ENCODE measurements at regions not wholly inside any gene's neighbourhood (a gene's known extent, or its start where the extent isn't known, plus 50 kb on each side); places are given as distances from the start of the nearest gene placed in this dataset.
"Not testable (repeated sequence)": the region's sequence is repeated elsewhere in the genome, so short reads cannot be mapped to it uniquely, and the experiment has no call there.

- Histone ChIP-seq H2BK15ac (replicated peaks; ENCODE audit: low read depth) (no peak overlapping the region), H3K27ac (ENCODE audit: low read depth, low read length) (no peak overlapping the region), H4K8ac (ENCODE audit: low read depth, low read length) (no peak overlapping the region), H4K5ac (ENCODE audit: low read length) (no peak overlapping the region), H2AK5ac (ENCODE audit: low read length) (no peak overlapping the region), H3K27me3 (ENCODE audit: insufficient read depth, low read length, poor library complexity) (no peaks in the 10 kb centered on the region), H3K4me2 (ENCODE audit: low read length) (no peak overlapping the region), H2BK120ac (ENCODE audit: low read depth, low read length) (no peak overlapping the region), H3K4me1 (ENCODE audit: control insufficient read depth, low read depth, low read length) (no peaks in the 10 kb centered on the region), H2BK5ac (ENCODE audit: low read length) (no peak overlapping the region), H3K23ac (ENCODE audit: low read length) (no peak overlapping the region), H3K79me2 (ENCODE audit: control insufficient read depth, insufficient read depth, low read length) (no peaks in the 10 kb centered on the region), H3K4ac (ENCODE audit: low read depth, low read length) (no peak overlapping the region), H3K79me1 (ENCODE audit: low read length) (no peaks in the 10 kb centered on the region), H3K4me3 (ENCODE audit: low read length) (no peak overlapping the region), H3K9ac (ENCODE audit: low read length) (no peak overlapping the region), H3K56ac (ENCODE audit: low read length) (no peak overlapping the region), H3K18ac (ENCODE audit: low read length) (no peak overlapping the region), H3K36me3 (ENCODE audit: control insufficient read depth, insufficient read depth, low read length) (no peaks in the 10 kb centered on the region)
- no CpG with 5 or more reads among the region's 2 CpGs for WGBS (ENCODE audit: extremely low coverage, insufficient coverage, low lambda C conversion rate)
- peak; percentile 40 for DNase-seq
These were observed 141.0 kb downstream of the OTOL1 start for GRCh38 chr3:161637559-161637958.

- H3K18ac ChIP-seq (ENCODE audit: low read length); H2BK5ac ChIP-seq (ENCODE audit: low read length); DNase-seq; H3K56ac ChIP-seq (ENCODE audit: low read length); H4K5ac ChIP-seq (ENCODE audit: low read length); H3K23ac ChIP-seq (ENCODE audit: low read length); H3K79me2 ChIP-seq (ENCODE audit: control insufficient read depth, insufficient read depth, low read length); H3K27me3 ChIP-seq (ENCODE audit: insufficient read depth, low read length, poor library complexity); H3K36me3 ChIP-seq (ENCODE audit: control insufficient read depth, insufficient read depth, low read length); H3K4me2 ChIP-seq (ENCODE audit: low read length); H3K79me1 ChIP-seq (ENCODE audit: low read length); H3K4ac ChIP-seq (ENCODE audit: low read depth, low read length); H3K4me1 ChIP-seq (ENCODE audit: control insufficient read depth, low read depth, low read length); H3K27ac ChIP-seq (ENCODE audit: low read depth, low read length); H2AK5ac ChIP-seq (ENCODE audit: low read length); H2BK120ac ChIP-seq (ENCODE audit: low read depth, low read length); H4K8ac ChIP-seq (ENCODE audit: low read depth, low read length); H3K4me3 ChIP-seq (ENCODE audit: low read length); H3K9ac ChIP-seq (ENCODE audit: low read length); H2BK15ac ChIP-seq (replicated peaks; ENCODE audit: low read depth): not testable (repeated sequence)
- WGBS (ENCODE audit: extremely low coverage, insufficient coverage, low lambda C conversion rate), result no CpG with 5 or more reads among the region's 5 CpGs
These were observed 142.5 kb downstream of the OTOL1 start for GRCh38 chr3:161639095-161639494.

DNA sequence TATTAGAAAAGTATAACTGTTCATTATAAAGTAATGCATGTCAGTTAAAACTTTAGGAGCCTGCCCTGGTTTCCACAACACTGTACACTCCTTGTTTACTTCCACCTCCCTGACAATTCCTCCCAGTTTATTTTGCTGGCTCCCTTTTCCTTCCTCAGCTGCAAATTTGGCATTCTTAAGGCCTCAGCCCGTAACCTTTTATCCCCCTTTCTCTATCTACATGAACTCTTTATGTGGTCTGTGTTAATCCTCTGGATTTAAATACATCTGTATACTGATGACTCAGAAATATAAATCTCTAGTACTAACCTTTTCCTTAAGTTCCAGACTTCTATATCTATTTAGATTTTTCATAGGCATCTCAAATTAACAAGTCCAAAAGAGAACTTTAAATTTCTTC, 143.6 kb downstream of the OTOL1 start:
- Histone ChIP-seq H4K5ac (ENCODE audit: low read length) (no peak overlapping the region), H3K4me3 (ENCODE audit: low read length) (no peak overlapping the region), H3K9ac (ENCODE audit: low read length) (no peak overlapping the region), H3K27me3 (ENCODE audit: insufficient read depth, low read length, poor library complexity) (no peaks in the 10 kb centered on the region), H2BK5ac (ENCODE audit: low read length) (no peak overlapping the region), H3K4me1 (ENCODE audit: control insufficient read depth, low read depth, low read length) (no peaks in the 10 kb centered on the region), H3K36me3 (ENCODE audit: control insufficient read depth, insufficient read depth, low read length) (no peaks in the 10 kb centered on the region), H2BK15ac (replicated peaks; ENCODE audit: low read depth) (no peak overlapping the region), H3K79me1 (ENCODE audit: low read length) (no peaks in the 10 kb centered on the region), H2AK5ac (ENCODE audit: low read length) (no peak overlapping the region), H3K27ac (ENCODE audit: low read depth, low read length) (no peak overlapping the region), H3K23ac (ENCODE audit: low read length) (no peak overlapping the region), H2BK120ac (ENCODE audit: low read depth, low read length) (no peak overlapping the region), H4K8ac (ENCODE audit: low read depth, low read length) (no peak overlapping the region), H3K79me2 (ENCODE audit: control insufficient read depth, insufficient read depth, low read length) (no peaks in the 10 kb centered on the region), H3K4ac (ENCODE audit: low read depth, low read length) (no peak overlapping the region), H3K4me2 (ENCODE audit: low read length) (no peak overlapping the region), H3K56ac (ENCODE audit: low read length) (no peak overlapping the region), H3K18ac (ENCODE audit: low read length) (no peak overlapping the region)
- WGBS (ENCODE audit: extremely low coverage, insufficient coverage, low lambda C conversion rate), result no CpG with 5 or more reads among the region's 1 CpG
- DNase-seq, result no peak

DNA sequence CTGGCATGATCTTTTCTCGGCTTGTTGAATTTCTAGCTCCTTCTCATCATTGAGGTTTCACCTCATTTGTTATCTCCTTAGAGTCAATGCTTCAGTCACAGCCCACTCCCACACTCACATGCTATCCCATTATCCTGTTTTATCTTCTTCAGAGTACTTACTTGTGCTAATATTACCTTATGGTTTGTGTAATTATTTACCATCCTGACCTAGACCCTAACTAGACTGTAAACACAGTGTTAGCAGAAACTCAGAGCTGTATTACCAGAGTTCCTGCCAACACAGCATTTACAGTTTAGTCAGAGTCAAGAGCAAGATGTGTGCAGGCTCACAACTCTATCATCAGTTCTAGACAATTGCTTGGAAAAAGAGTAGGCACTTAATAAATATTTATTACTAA, 144.7 kb downstream of the OTOL1 start:
- H4K8ac ChIP-seq (ENCODE audit: low read depth, low read length), result no peak overlapping the region
- H4K5ac ChIP-seq (ENCODE audit: low read length), result no peak overlapping the region
- no peak overlapping the region for H3K4me2 ChIP-seq (ENCODE audit: low read length)
- no peaks in the 10 kb centered on the region for H3K79me2 ChIP-seq (ENCODE audit: control insufficient read depth, insufficient read depth, low read length)
- no peak overlapping the region for H3K4me3 ChIP-seq (ENCODE audit: low read length)
- H2BK5ac ChIP-seq (ENCODE audit: low read length), result no peak overlapping the region
- no peak overlapping the region for H3K23ac ChIP-seq (ENCODE audit: low read length)
- no peak overlapping the region for H3K27ac ChIP-seq (ENCODE audit: low read depth, low read length)
- no peak overlapping the region for H3K4ac ChIP-seq (ENCODE audit: low read depth, low read length)
- H2BK15ac ChIP-seq (replicated peaks; ENCODE audit: low read depth), result no peak overlapping the region
- no peaks in the 10 kb centered on the region for H3K36me3 ChIP-seq (ENCODE audit: control insufficient read depth, insufficient read depth, low read length)
- no peaks in the 10 kb centered on the region for H3K4me1 ChIP-seq (ENCODE audit: control insufficient read depth, low read depth, low read length)
- DNase-seq, result no peak
- H3K27me3 ChIP-seq (ENCODE audit: insufficient read depth, low read length, poor library complexity), result no peaks in the 10 kb centered on the region
- no peak overlapping the region for H3K56ac ChIP-seq (ENCODE audit: low read length)
- no peak overlapping the region for H2AK5ac ChIP-seq (ENCODE audit: low read length)
- no CpG with 5 or more reads among the region's 1 CpG for WGBS (ENCODE audit: extremely low coverage, insufficient coverage, low lambda C conversion rate)
- no peaks in the 10 kb centered on the region for H3K79me1 ChIP-seq (ENCODE audit: low read length)
- no peak overlapping the region for H2BK120ac ChIP-seq (ENCODE audit: low read depth, low read length)
- H3K9ac ChIP-seq (ENCODE audit: low read length), result no peak overlapping the region
- no peak overlapping the region for H3K18ac ChIP-seq (ENCODE audit: low read length)

GRCh38 chr3:161644891-161645635, 148.5 kb downstream of the OTOL1 start:
- no peaks in the 10 kb centered on the region for H3K79me1 ChIP-seq (ENCODE audit: low read length)
- no peak overlapping the region for H3K18ac ChIP-seq (ENCODE audit: low read length)
- no peak overlapping the region for H3K4ac ChIP-seq (ENCODE audit: low read depth, low read length)
- no peak overlapping the region for H2BK5ac ChIP-seq (ENCODE audit: low read length)
- H3K23ac ChIP-seq (ENCODE audit: low read length), result no peak overlapping the region
- WGBS (ENCODE audit: extremely low coverage, insufficient coverage, low lambda C conversion rate), result no CpG with 5 or more reads among the region's 6 CpGs
- no peak overlapping the region for H3K56ac ChIP-seq (ENCODE audit: low read length)
- H4K8ac ChIP-seq (ENCODE audit: low read depth, low read length), result no peak overlapping the region
- H3K27ac ChIP-seq (ENCODE audit: low read depth, low read length), result no peak overlapping the region
- H2BK120ac ChIP-seq (ENCODE audit: low read depth, low read length), result no peak overlapping the region
- H3K27me3 ChIP-seq (ENCODE audit: insufficient read depth, low read length, poor library complexity), result no peaks in the 10 kb centered on the region
- H2BK15ac ChIP-seq (replicated peaks; ENCODE audit: low read depth), result no peak overlapping the region
- no peak overlapping the region for H4K5ac ChIP-seq (ENCODE audit: low read length)
- H3K36me3 ChIP-seq (ENCODE audit: control insufficient read depth, insufficient read depth, low read length), result no peaks in the 10 kb centered on the region
- no peak overlapping the region for H2AK5ac ChIP-seq (ENCODE audit: low read length)
- H3K4me1 ChIP-seq (ENCODE audit: control insufficient read depth, low read depth, low read length), result no peaks in the 10 kb centered on the region
- no peak overlapping the region for H3K4me2 ChIP-seq (ENCODE audit: low read length)
- no peak overlapping the region for H3K9ac ChIP-seq (ENCODE audit: low read length)
- H3K4me3 ChIP-seq (ENCODE audit: low read length), result no peak overlapping the region
- H3K79me2 ChIP-seq (ENCODE audit: control insufficient read depth, insufficient read depth, low read length), result no peaks in the 10 kb centered on the region
- DNase-seq, result no peak

- no peaks in the 10 kb centered on the region for H3K4me1 ChIP-seq (ENCODE audit: control insufficient read depth, low read depth, low read length)
- H2AK5ac ChIP-seq (ENCODE audit: low read length), result no peak overlapping the region
- H3K36me3 ChIP-seq (ENCODE audit: control insufficient read depth, insufficient read depth, low read length), result no peaks in the 10 kb centered on the region
- no CpG with 5 or more reads among the region's 2 CpGs for WGBS (ENCODE audit: extremely low coverage, insufficient coverage, low lambda C conversion rate)
- no peak overlapping the region for H3K4me2 ChIP-seq (ENCODE audit: low read length)
- H3K9ac ChIP-seq (ENCODE audit: low read length), result no peak overlapping the region
- no peak overlapping the region for H2BK15ac ChIP-seq (replicated peaks; ENCODE audit: low read depth)
- H3K4me3 ChIP-seq (ENCODE audit: low read length), result no peak overlapping the region
- no peak overlapping the region for H2BK120ac ChIP-seq (ENCODE audit: low read depth, low read length)
- H3K79me1 ChIP-seq (ENCODE audit: low read length), result no peaks in the 10 kb centered on the region
- H3K27me3 ChIP-seq (ENCODE audit: insufficient read depth, low read length, poor library complexity), result no peaks in the 10 kb centered on the region
- no peak overlapping the region for H3K27ac ChIP-seq (ENCODE audit: low read depth, low read length)
- no peak overlapping the region for H3K56ac ChIP-seq (ENCODE audit: low read length)
- no peak overlapping the region for H2BK5ac ChIP-seq (ENCODE audit: low read length)
- no peak for DNase-seq
- no peak overlapping the region for H3K18ac ChIP-seq (ENCODE audit: low read length)
- H3K23ac ChIP-seq (ENCODE audit: low read length), result no peak overlapping the region
- no peak overlapping the region for H4K5ac ChIP-seq (ENCODE audit: low read length)
- no peak overlapping the region for H3K4ac ChIP-seq (ENCODE audit: low read depth, low read length)
- H3K79me2 ChIP-seq (ENCODE audit: control insufficient read depth, insufficient read depth, low read length), result no peaks in the 10 kb centered on the region
- H4K8ac ChIP-seq (ENCODE audit: low read depth, low read length), result no peak overlapping the region
These were observed 151.4 kb downstream of the OTOL1 start for GRCh38 chr3:161647936-161648470.
